PC-3 (cell line): ENCODE measurements at regions not wholly inside any gene's neighbourhood (a gene's known extent, or its start where the extent isn't known, plus 50 kb on each side); places are given as distances from the start of the nearest gene placed in this dataset.

Experiments
- ATAC-seq: fragments of 200-7000 bp; cut with Tn5 transposase; 2 replicates; pipeline ENCODE4 v1.9.1; 2020; ENCODE audit warnings: mild to moderate bottlenecking, moderate library complexity
- BruUV-seq: library from RNA; stranded (reverse); fragments of 400-500 nt; replicated peaks from 2 replicates; lab custom pipeline; 2021; lab: Mats Ljungman, UMichigan
- CTCF ChIA-PET: fragments of 300-600 bp; sonication (Branson Sonifier 250); formaldehyde crosslinking; loops from one replicate; lab custom pipeline; 2022; ENCODE audit warnings: antibody characterized with exemption; lab: Charles Lee
- POLR2A ChIA-PET: fragments of 300-600 bp; sonication (Branson Sonifier 250); formaldehyde crosslinking; loops from one replicate; lab custom pipeline; 2022; ENCODE audit warnings: antibody characterized with exemption; ENCODE audit not compliant: unreplicated experiment; lab: Charles Lee
- DNase-seq: peaks from one replicate; pipeline ENCODE4 v3.0.0-alpha.2; 2015
- H2AFZ ChIP-seq: fragments of 300-600 bp; sonication (generic); 2 replicates; pipeline ENCODE4 v1.6.0; 2016; ENCODE audit warnings: antibody characterized with exemption, low read length
- H3F3A ChIP-seq: fragments of 300-600 bp; sonication (generic); one replicate; pipeline ENCODE4 v1.6.0; 2017; ENCODE audit warnings: antibody characterized with exemption, low read length, control low read depth, mild to moderate bottlenecking; ENCODE audit not compliant: unreplicated experiment
- H3K27ac ChIP-seq: fragments of 300-600 bp; sonication (generic); 2 replicates; pipeline ENCODE4 v1.5.1; 2016; ENCODE audit warnings: mild to moderate bottlenecking, low read length
- H3K27me3 ChIP-seq: fragments of 300-600 bp; sonication (generic); 2 replicates; pipeline ENCODE4 v1.6.1; 2016; ENCODE audit warnings: low read length, mixed read lengths
- H3K36me3 ChIP-seq: fragments of 300-600 bp; sonication (generic); 2 replicates; pipeline ENCODE4 v1.6.1; 2016; ENCODE audit warnings: low read depth, mixed run types, low read length, mixed read lengths
- H3K4me1 ChIP-seq: fragments of 300-600 bp; sonication (generic); 2 replicates; pipeline ENCODE4 v1.5.1; 2016; ENCODE audit warnings: low read length; ENCODE audit not compliant: insufficient read depth
- H3K4me2 ChIP-seq: fragments of 300-600 bp; sonication (generic); 2 replicates; pipeline ENCODE4 v1.6.0; 2016; ENCODE audit warnings: low read length
- H3K4me3 ChIP-seq: fragments of 300-600 bp; sonication (generic); 2 replicates; pipeline ENCODE4 v1.5.1; 2016; ENCODE audit warnings: mild to moderate bottlenecking, low read length, mixed read lengths
- H3K79me2 ChIP-seq: fragments of 300-600 bp; sonication (generic); 2 replicates; pipeline ENCODE4 v1.6.1; 2017; ENCODE audit warnings: low read length, mixed read lengths
- H3K9ac ChIP-seq: fragments of 300-600 bp; sonication (generic); 2 replicates; pipeline ENCODE4 v1.6.0; 2016; ENCODE audit warnings: mild to moderate bottlenecking, low read length
- H3K9me2 ChIP-seq: fragments of 300-600 bp; sonication (generic); replicated peaks from 2 replicates; pipeline ENCODE4 v1.6.1; 2016; ENCODE audit warnings: mixed run types, low read length, mixed read lengths
- H3K9me3 ChIP-seq: fragments of 300-600 bp; sonication (generic); 2 replicates; pipeline ENCODE4 v1.6.1; 2016; ENCODE audit warnings: low read length, mixed read lengths
- H4K20me1 ChIP-seq: fragments of 300-600 bp; sonication (generic); 2 replicates; pipeline ENCODE4 v1.6.1; 2016; ENCODE audit warnings: low read length, mixed read lengths
- CTCF ChIP-seq: fragments of 300-600 bp; sonication (generic); conservative IDR thresholded peaks from 2 replicates; pipeline ENCODE4 v1.5.1; 2017; ENCODE audit warnings: antibody characterized with exemption, low read depth, mild to moderate bottlenecking, low read length
- EZH2 ChIP-seq: fragments of 300-600 bp; sonication (generic); IDR thresholded peaks from one replicate; pipeline ENCODE4 v1.6.1; 2017; ENCODE audit warnings: antibody characterized with exemption, mild to moderate bottlenecking, low read length; ENCODE audit not compliant: unreplicated experiment
- EZH2phosphoT487 ChIP-seq: fragments of 300-600 bp; sonication (generic); IDR thresholded peaks from 2 replicates; pipeline ENCODE4 v1.6.1; 2018; ENCODE audit warnings: mild to moderate bottlenecking, antibody characterized with exemption, low read length, borderline replicate concordance
- intact Hi-C: fragments of 100-400 bp; cut with micrococcal nuclease; formaldehyde crosslinking; loops from 2 replicates; pipeline ENCODE4 v1.9.0; 2023

GRCh38 chr3:5427021-5427420 is 239.5 kb downstream of the EDEM1 start:
- Histone ChIP-seq H3K9ac (no peak overlapping the region), H4K20me1 (no peaks in the 10 kb centered on the region), H3K27ac (no peak overlapping the region), H3K4me2 (no peak overlapping the region), H3F3A (no peaks in the 10 kb centered on the region), H3K4me1 (no peaks in the 10 kb centered on the region), H3K36me3 (no peaks in the 10 kb centered on the region), H2AFZ (no peak overlapping the region), H3K9me2 (no peaks in the 10 kb centered on the region), H3K4me3 (no peak overlapping the region), H3K9me3 (no peaks in the 10 kb centered on the region), H3K79me2 (no peaks in the 10 kb centered on the region), H3K27me3 (no peaks in the 10 kb centered on the region)
- BruUV-seq, result no TSS peak
- ChIA-PET CTCF (no interaction called here), POLR2A (interaction anchor here (0.7 kb wide), 1 partner anchor 47 kb away, joined by 9 read pairs; no protein-coding TSS in a partner anchor)
- DNase-seq (no peak), ATAC-seq (no peak)
- intact Hi-C loops, result loop anchor here (10.0 kb wide), 2 partner anchors 122 to 202 kb away; no protein-coding TSS in a partner anchor
- no peak for TF ChIP-seq EZH2phosphoT487
- TF ChIP-seq EZH2, result no peak
- no peak for TF ChIP-seq CTCF

- H2AFZ ChIP-seq, result no peak overlapping the region
- TF ChIP-seq EZH2phosphoT487 (no peak), CTCF (no peak), EZH2 (no peak)
- ChIA-PET CTCF (no interaction called here), POLR2A (no interaction called here)
- H3K27me3 ChIP-seq, result no peaks in the 10 kb centered on the region
- no peak for DNase-seq
- H3K9me2 ChIP-seq, result no peaks in the 10 kb centered on the region
- intact Hi-C loops, result loop anchor here (10.0 kb wide), 2 partner anchors 123 to 203 kb away; no protein-coding TSS in a partner anchor
- H3K27ac ChIP-seq, result no peak overlapping the region
- no peak for ATAC-seq
- no peaks in the 10 kb centered on the region for H3K9me3 ChIP-seq
- H3K4me3 ChIP-seq, result no peak overlapping the region
- H3K4me2 ChIP-seq, result no peak overlapping the region
- H3K79me2 ChIP-seq, result no peaks in the 10 kb centered on the region
- H4K20me1 ChIP-seq, result no peaks in the 10 kb centered on the region
- H3K36me3 ChIP-seq, result no peaks in the 10 kb centered on the region
- no peaks in the 10 kb centered on the region for H3K4me1 ChIP-seq
- no TSS peak for BruUV-seq
- no peaks in the 10 kb centered on the region for H3F3A ChIP-seq
- no peak overlapping the region for H3K9ac ChIP-seq
These were observed 240.4 kb downstream of the EDEM1 start for GRCh38 chr3:5427938-5428337.

GRCh38 chr3:5428607-5429516 is 241.4 kb downstream of the EDEM1 start:
- no peak overlapping the region for H3K4me3 ChIP-seq
- no peaks in the 10 kb centered on the region for H3K79me2 ChIP-seq
- H3K9ac ChIP-seq, result no peak overlapping the region
- intact Hi-C loops, result loop anchor here (10.0 kb wide), 2 partner anchors 124 to 204 kb away; no protein-coding TSS in a partner anchor
- BruUV-seq, result no TSS peak
- no peak for TF ChIP-seq CTCF
- no peak for TF ChIP-seq EZH2phosphoT487
- no peak for TF ChIP-seq EZH2
- no peak for ATAC-seq
- no peak overlapping the region for H3K27ac ChIP-seq
- H2AFZ ChIP-seq, result 0 out of 2 replicates have a peak overlapping the region, but pooled peaks have one; percentile 18
- no peaks in the 10 kb centered on the region for H3K4me1 ChIP-seq
- peak; percentile 21 for DNase-seq
- H4K20me1 ChIP-seq, result no peaks in the 10 kb centered on the region
- H3K27me3 ChIP-seq, result no peaks in the 10 kb centered on the region
- H3K4me2 ChIP-seq, result no peak overlapping the region
- no peaks in the 10 kb centered on the region for H3K9me3 ChIP-seq
- ChIA-PET CTCF (interaction anchor here (0.6 kb wide), 1 partner anchor 194 kb away, joined by 5 read pairs; no protein-coding TSS in a partner anchor), POLR2A (no interaction called here)
- H3K9me2 ChIP-seq, result no peaks in the 10 kb centered on the region
- H3K36me3 ChIP-seq, result no peaks in the 10 kb centered on the region
- no peaks in the 10 kb centered on the region for H3F3A ChIP-seq
